SK-N-SH (cell line): ENCODE measurements at regions not wholly inside any gene's neighbourhood (a gene's known extent, or its start where the extent isn't known, plus 50 kb on each side); places are given as distances from the start of the nearest gene placed in this dataset.
A peak's percentile ranks its signal among the peaks of the same experiment; 100 is the strongest.

ENCODE experiments used
- CTCF ChIA-PET: fragments of 300-600, 350-600 bp; formaldehyde crosslinking; extraction: SDS; loops from one replicate; lab custom pipeline; 2021; lab: Yijun Ruan, JAX
- POLR2A ChIA-PET: fragments of 350-600 bp; sonication (Branson Sonifier 250); formaldehyde crosslinking; extraction: SDS; loops from one replicate; lab custom pipeline; 2020; ENCODE audit warnings: antibody characterized with exemption, inconsistent platforms; lab: Yijun Ruan, JAX
- DNase-seq: peaks from one replicate; pipeline ENCODE4 v3.0.0; 2012
- H2AFZ ChIP-seq: fragments of 200-600 bp; sonication (generic); 2 replicates; pipeline ENCODE4 v1.8.1; 2016; ENCODE audit warnings: antibody characterized with exemption, mild to moderate bottlenecking, low read depth
- H3F3A ChIP-seq: fragments of 200-600 bp; sonication (generic); replicated peaks from 2 replicates; pipeline ENCODE3; 2016; ENCODE audit warnings: antibody characterized with exemption, mild to moderate bottlenecking; ENCODE audit not compliant: insufficient read depth
- H3K27ac ChIP-seq, 2 experiments: fragments of 200-500 bp in 1 of 2; fragments of 200-600 bp in 1 of 2; sonication (Bioruptor generic) in 1 of 2; sonication (generic), shearing (Covaris generic) in 1 of 2; 2 replicates each; pipeline versions ENCODE4 v1.5.1 to v1.6.1; 2014 to 2016; ENCODE audit warnings: low read depth in 2 of 2, inconsistent platforms in 1 of 2, low read length in 1 of 2, mild to moderate bottlenecking in 1 of 2, mixed read lengths in 1 of 2
- H3K27me3 ChIP-seq: fragments of 200-600 bp; sonication (generic), shearing (Covaris generic); 2 replicates; pipeline ENCODE4 v1.6.1; 2016; ENCODE audit warnings: mixed run types; ENCODE audit not compliant: insufficient read depth
- H3K36me3 ChIP-seq, 2 experiments: fragments of 200-500 bp in 1 of 2; fragments of 200-600 bp in 1 of 2; sonication (Bioruptor generic) in 1 of 2; sonication (generic) in 1 of 2; replicated peaks in 1 of 2; 2 replicates each; pipeline versions ENCODE3 to v1.5.1; 2014 to 2016; ENCODE audit warnings: low read length in 1 of 2, mild to moderate bottlenecking in 1 of 2; ENCODE audit not compliant: insufficient read depth in 2 of 2, control insufficient read depth in 1 of 2
- H3K4me1 ChIP-seq, 2 experiments: fragments of 200-500 bp in 1 of 2; fragments of 200-600 bp in 1 of 2; sonication (Bioruptor generic) in 1 of 2; sonication (generic), shearing (Covaris generic) in 1 of 2; 2 replicates each; pipeline versions ENCODE4 v1.5.1 to v1.6.1; 2014 to 2016; ENCODE audit warnings: low read depth in 1 of 2, low read length in 1 of 2, mixed run types in 1 of 2; ENCODE audit not compliant: insufficient read depth in 2 of 2, control insufficient read depth in 1 of 2
- H3K4me2 ChIP-seq: fragments of 200-600 bp; sonication (generic), shearing (Covaris generic); 2 replicates; pipeline ENCODE4 v1.6.1; 2017; ENCODE audit warnings: mixed run types
- H3K4me3 ChIP-seq, 2 experiments: fragments of 200-500 bp in 1 of 2; fragments of 200-600 bp in 1 of 2; sonication (Bioruptor generic) in 1 of 2; sonication (generic), shearing (Covaris generic) in 1 of 2; 2 replicates each; pipeline versions ENCODE4 v1.5.1 to v1.8.1; 2014 to 2016; ENCODE audit warnings: low read depth in 2 of 2, inconsistent platforms in 1 of 2, low read length in 1 of 2, mild to moderate bottlenecking in 1 of 2, mixed read lengths in 1 of 2, moderate library complexity in 1 of 2
- H3K79me2 ChIP-seq: fragments of 200-600 bp; sonication (generic); 2 replicates; pipeline ENCODE4 v1.8.1; 2017; ENCODE audit warnings: mild to moderate bottlenecking; ENCODE audit not compliant: insufficient read depth
- H3K9ac ChIP-seq: fragments of 200-600 bp; sonication (generic); 2 replicates; pipeline ENCODE4 v1.6.1; 2017; ENCODE audit warnings: mixed run types
- H3K9me2 ChIP-seq: fragments of 200-600 bp; sonication (generic); 2 replicates; pipeline ENCODE4 v1.6.1; 2017; ENCODE audit warnings: mixed run types
- H3K9me3 ChIP-seq: fragments of 200-600 bp; sonication (generic); 2 replicates; pipeline ENCODE4 v1.6.1; 2017; ENCODE audit warnings: mixed run types, mild to moderate bottlenecking, moderate library complexity
- H4K20me1 ChIP-seq: fragments of 200-600 bp; sonication (generic); 2 replicates; pipeline ENCODE4 v1.6.1; 2017; ENCODE audit warnings: mild to moderate bottlenecking, mixed run types; ENCODE audit not compliant: insufficient read depth
- ELF1 ChIP-seq: IDR thresholded peaks from 2 replicates; pipeline ENCODE4 v1.4.0; 2012
- EP300 ChIP-seq, 2 experiments: IDR thresholded peaks; 2 replicates each; pipeline versions ENCODE4 v1.4.0 to v1.6.1; 2012; ENCODE audit warnings: borderline replicate concordance in 1 of 2, low read depth in 1 of 2, low read length in 1 of 2
- GABPA ChIP-seq: IDR thresholded peaks from 2 replicates; pipeline ENCODE4 v1.4.0; 2012; ENCODE audit warnings: low read depth, mild to moderate bottlenecking
- GATA2 ChIP-seq: sonication (generic); formaldehyde crosslinking; IDR thresholded peaks from 2 replicates; pipeline ENCODE4 v1.5.0; 2020; ENCODE audit warnings: mild to moderate bottlenecking, missing genetic modification reagents
- JUND ChIP-seq: IDR thresholded peaks from 2 replicates; pipeline ENCODE4 v1.4.0; 2012
- MEF2A ChIP-seq: IDR thresholded peaks from 2 replicates; pipeline ENCODE4 v1.4.0; 2012; ENCODE audit warnings: low read depth, borderline replicate concordance
- RAD21 ChIP-seq: IDR thresholded peaks from 2 replicates; pipeline ENCODE4 v1.6.1; 2012; ENCODE audit warnings: mild to moderate bottlenecking, low read length
- RFX5 ChIP-seq: IDR thresholded peaks from 2 replicates; pipeline ENCODE4 v1.6.1; 2012; ENCODE audit warnings: mild to moderate bottlenecking, improper control_type of control experiment, low read length
- SIN3A ChIP-seq: IDR thresholded peaks from 2 replicates; pipeline ENCODE4 v1.6.1; 2012; ENCODE audit warnings: low read depth, mild to moderate bottlenecking, low read length, moderate library complexity, borderline replicate concordance
- TEAD4 ChIP-seq: IDR thresholded peaks from 2 replicates; pipeline ENCODE4 v1.4.0; 2012; ENCODE audit warnings: mild to moderate bottlenecking, borderline replicate concordance; ENCODE audit not compliant: insufficient read depth
- YY1 ChIP-seq: IDR thresholded peaks from 2 replicates; pipeline ENCODE4 v1.4.0; 2012; ENCODE audit warnings: low read depth, mild to moderate bottlenecking
- WGBS: methylation state at CpG from one replicate; pipeline ENCODE4 v1.1.6; 2017; ENCODE audit warnings: low lambda C conversion rate; 5-methylcytosine and 5-hydroxymethylcytosine counted together
- TF ChIP-seq, protein P1 (sequence below): fragments of 150-350 bp; IDR thresholded peaks from 2 replicates; pipeline ENCODE4 v1.6.1; 2017; ENCODE audit warnings: antibody characterized with exemption, low read length, low read depth, borderline replicate concordance
- TF ChIP-seq, protein P2 (sequence below): IDR thresholded peaks from 2 replicates; pipeline ENCODE4 v1.4.0; 2012; ENCODE audit warnings: low read depth
- TF ChIP-seq, protein P3 (sequence below): IDR thresholded peaks from 2 replicates; pipeline ENCODE4 v1.4.0; 2012; ENCODE audit warnings: low read depth, borderline replicate concordance
- TF ChIP-seq, protein P4 (sequence below): IDR thresholded peaks from 2 replicates; pipeline ENCODE4; 2012

DNA sequence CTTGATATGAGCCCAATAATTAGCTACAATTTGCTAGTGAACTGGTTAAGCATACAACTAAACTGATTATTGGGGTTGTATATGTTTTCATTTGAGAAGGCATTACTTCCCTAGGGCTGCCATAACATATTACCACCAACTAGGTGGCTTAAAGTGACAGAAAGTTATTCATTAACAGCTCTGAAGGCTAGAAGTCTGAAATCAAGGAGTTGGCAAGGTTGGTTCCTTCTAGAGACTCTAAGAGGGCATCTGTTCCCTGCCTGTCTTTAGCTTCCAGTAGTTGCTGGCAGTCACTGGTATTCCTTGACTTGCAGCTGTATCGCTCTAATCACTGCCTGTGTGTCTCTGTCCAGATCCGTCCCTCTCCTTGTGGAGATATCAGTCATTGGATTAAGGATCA lies 86.3 kb downstream of the LHX9 start:
- peaks cover 10% of the 10 kb centered on the region for H3F3A ChIP-seq
- no peaks in the 10 kb centered on the region for H3K36me3 ChIP-seq
- TF ChIP-seq RAD21 (no peak), SIN3A (no peak), GATA2 (CRISPR knock-in tag) (no peak)
- TF ChIP-seq, protein P1, sequence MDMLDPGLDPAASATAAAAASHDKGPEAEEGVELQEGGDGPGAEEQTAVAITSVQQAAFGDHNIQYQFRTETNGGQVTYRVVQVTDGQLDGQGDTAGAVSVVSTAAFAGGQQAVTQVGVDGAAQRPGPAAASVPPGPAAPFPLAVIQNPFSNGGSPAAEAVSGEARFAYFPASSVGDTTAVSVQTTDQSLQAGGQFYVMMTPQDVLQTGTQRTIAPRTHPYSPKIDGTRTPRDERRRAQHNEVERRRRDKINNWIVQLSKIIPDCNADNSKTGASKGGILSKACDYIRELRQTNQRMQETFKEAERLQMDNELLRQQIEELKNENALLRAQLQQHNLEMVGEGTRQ = no peak
- ChIA-PET POLR2A (interaction anchor here (0.7 kb wide), 1 partner anchor 20 kb away, joined by 3 read pairs; no protein-coding TSS in a partner anchor), CTCF (no interaction called here)
- WGBS = 83% methylated on average over 2 of the region's 2 CpGs
- H3K4me3 ChIP-seq = no peak overlapping the region
- H2AFZ ChIP-seq = no peak overlapping the region
- H4K20me1 ChIP-seq = no peaks in the 10 kb centered on the region
- no peaks in the 10 kb centered on the region for H3K9me2 ChIP-seq
- no peak overlapping the region for H3K9ac ChIP-seq
- H3K4me1 ChIP-seq = no peaks in the 10 kb centered on the region; a peak in 2 of 4 replicates
- no peak overlapping the region for H3K4me2 ChIP-seq
- DNase-seq = no peak
- H3K79me2 ChIP-seq = no peaks in the 10 kb centered on the region
- no peak overlapping the region for H3K27ac ChIP-seq
- H3K9me3 ChIP-seq = no peaks in the 10 kb centered on the region
- H3K27me3 ChIP-seq = no peaks in the 10 kb centered on the region

DNA sequence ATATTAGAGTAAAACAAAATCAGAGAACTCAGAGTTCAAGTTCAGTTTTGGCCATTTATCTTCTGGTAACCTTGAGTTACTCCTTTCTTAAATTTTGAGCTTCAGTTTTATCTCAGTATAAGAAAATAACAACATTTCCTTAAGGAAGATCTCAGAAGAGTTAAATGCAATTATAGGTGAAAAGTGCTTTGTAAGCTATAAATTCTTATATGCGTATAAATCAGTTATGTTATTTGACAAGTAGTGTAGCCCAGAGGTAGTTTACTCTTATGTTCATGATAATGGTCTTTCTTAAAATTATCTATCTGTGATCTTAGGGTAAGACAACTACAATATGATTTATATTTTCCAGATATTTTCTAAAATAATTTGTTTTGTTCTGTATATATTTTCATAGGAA lies 89.8 kb downstream of the LHX9 start:
- Histone ChIP-seq H4K20me1 (no peaks in the 10 kb centered on the region), H3K4me1 (no peaks in the 10 kb centered on the region; a peak in 2 of 4 replicates), H3F3A (peaks cover 10% of the 10 kb centered on the region), H2AFZ (no peak overlapping the region), H3K4me2 (no peak overlapping the region), H3K9me3 (no peaks in the 10 kb centered on the region), H3K79me2 (no peaks in the 10 kb centered on the region), H3K27ac (peak overlapping the region; percentile 52 to 58; a peak in 3 of 4 replicates), H3K36me3 (no peaks in the 10 kb centered on the region), H3K9ac (no peak overlapping the region), H3K27me3 (no peaks in the 10 kb centered on the region), H3K9me2 (no peaks in the 10 kb centered on the region), H3K4me3 (no peak overlapping the region)
- 100% methylated on average over 1 of the region's 1 CpG for WGBS
- CTCF ChIA-PET = no interaction called here
- no peak for DNase-seq
- POLR2A ChIA-PET = no interaction called here
- TF ChIP-seq YY1 (no peak), ELF1 (no peak), RFX5 (no peak), GABPA (no peak)

DNA sequence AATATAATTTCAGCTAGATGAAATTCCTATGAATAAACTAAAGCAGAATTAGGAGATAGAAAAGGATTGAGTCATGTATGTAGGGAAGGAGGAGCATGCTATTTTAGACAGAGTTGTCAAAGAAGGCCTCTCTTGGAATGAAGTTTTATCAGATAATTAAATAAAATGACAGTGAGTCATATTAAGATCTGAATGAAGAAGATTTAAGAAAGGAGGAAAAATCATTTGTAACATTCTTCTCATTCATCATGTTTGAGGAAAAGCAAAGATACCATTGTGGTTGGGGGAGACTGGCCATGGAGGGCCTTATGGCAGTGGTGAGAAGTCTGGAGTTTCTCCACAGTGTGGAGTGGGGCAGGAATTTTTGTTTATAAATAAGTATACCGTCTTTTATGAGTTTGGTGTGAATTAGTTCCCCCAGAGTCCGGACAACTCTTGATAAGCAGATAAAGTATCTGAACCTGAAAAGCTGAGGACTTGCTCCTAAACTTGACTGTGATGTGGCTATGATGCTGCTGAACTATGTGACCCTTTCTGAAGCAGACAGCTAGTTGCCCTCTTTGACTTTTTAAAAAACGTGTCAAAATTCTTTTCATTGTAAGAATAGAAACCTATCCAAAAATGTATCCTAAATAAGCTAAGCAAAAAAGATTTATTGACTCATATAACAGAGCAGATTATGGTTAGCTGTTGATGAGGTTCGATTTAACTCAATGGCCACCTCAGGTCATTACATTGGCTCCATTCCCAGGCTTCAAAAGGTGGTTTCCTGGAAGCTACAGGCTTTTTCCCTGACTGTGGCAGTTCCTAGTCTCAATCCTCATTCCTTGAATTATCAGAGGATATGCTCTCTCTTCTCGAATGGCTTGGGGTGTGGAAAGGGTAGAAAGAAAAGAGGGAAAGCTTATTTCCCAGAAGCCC lies 90.8 kb downstream of the LHX9 start:
- H3K9me2 ChIP-seq = no peaks in the 10 kb centered on the region
- H3K36me3 ChIP-seq = no peaks in the 10 kb centered on the region
- peak overlapping the region; percentile 52 to 58; a peak in 3 of 4 replicates for H3K27ac ChIP-seq
- H2AFZ ChIP-seq = peak overlapping the region; percentile 1; the same call in 1 of the 2 replicates
- H3K9ac ChIP-seq = no peak overlapping the region
- H3K9me3 ChIP-seq = no peaks in the 10 kb centered on the region
- no peak overlapping the region for H3K4me3 ChIP-seq
- no peaks in the 10 kb centered on the region; a peak in 2 of 4 replicates for H3K4me1 ChIP-seq
- CTCF ChIA-PET = interaction anchor here (1.1 kb wide), 1 partner anchor 81 kb away, joined by 4 read pairs; no protein-coding TSS in a partner anchor
- no peaks in the 10 kb centered on the region for H3K79me2 ChIP-seq
- H4K20me1 ChIP-seq = no peaks in the 10 kb centered on the region
- H3K27me3 ChIP-seq = no peaks in the 10 kb centered on the region
- no peak for DNase-seq
- H3F3A ChIP-seq = peaks cover 10% of the 10 kb centered on the region
- no peak overlapping the region for H3K4me2 ChIP-seq
- POLR2A ChIA-PET = no interaction called here
- WGBS = 31% methylated on average over 5 of the region's 5 CpGs
- TF ChIP-seq, protein P2, sequence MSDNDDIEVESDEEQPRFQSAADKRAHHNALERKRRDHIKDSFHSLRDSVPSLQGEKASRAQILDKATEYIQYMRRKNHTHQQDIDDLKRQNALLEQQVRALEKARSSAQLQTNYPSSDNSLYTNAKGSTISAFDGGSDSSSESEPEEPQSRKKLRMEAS = no peak
- no peak for TF ChIP-seq RAD21
- TF ChIP-seq, protein P3, sequence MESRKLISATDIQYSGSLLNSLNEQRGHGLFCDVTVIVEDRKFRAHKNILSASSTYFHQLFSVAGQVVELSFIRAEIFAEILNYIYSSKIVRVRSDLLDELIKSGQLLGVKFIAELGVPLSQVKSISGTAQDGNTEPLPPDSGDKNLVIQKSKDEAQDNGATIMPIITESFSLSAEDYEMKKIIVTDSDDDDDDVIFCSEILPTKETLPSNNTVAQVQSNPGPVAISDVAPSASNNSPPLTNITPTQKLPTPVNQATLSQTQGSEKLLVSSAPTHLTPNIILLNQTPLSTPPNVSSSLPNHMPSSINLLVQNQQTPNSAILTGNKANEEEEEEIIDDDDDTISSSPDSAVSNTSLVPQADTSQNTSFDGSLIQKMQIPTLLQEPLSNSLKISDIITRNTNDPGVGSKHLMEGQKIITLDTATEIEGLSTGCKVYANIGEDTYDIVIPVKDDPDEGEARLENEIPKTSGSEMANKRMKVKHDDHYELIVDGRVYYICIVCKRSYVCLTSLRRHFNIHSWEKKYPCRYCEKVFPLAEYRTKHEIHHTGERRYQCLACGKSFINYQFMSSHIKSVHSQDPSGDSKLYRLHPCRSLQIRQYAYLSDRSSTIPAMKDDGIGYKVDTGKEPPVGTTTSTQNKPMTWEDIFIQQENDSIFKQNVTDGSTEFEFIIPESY = no peak
- TF ChIP-seq, protein P1 = no peak
- TF ChIP-seq JUND = peak; percentile 45
- TF ChIP-seq RFX5 = no peak
- TF ChIP-seq, protein P4, sequence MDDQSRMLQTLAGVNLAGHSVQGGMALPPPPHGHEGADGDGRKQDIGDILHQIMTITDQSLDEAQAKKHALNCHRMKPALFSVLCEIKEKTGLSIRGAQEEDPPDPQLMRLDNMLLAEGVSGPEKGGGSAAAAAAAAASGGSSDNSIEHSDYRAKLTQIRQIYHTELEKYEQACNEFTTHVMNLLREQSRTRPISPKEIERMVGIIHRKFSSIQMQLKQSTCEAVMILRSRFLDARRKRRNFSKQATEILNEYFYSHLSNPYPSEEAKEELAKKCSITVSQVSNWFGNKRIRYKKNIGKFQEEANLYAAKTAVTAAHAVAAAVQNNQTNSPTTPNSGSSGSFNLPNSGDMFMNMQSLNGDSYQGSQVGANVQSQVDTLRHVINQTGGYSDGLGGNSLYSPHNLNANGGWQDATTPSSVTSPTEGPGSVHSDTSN = peak; percentile 70
- TF ChIP-seq EP300 (IDR thresholded peaks at IDR 0.05; ENCODE audit: borderline replicate concordance in 1 of 2, low read depth in 1 of 2, low read length in 1 of 2) = peak in 1 of 2 experiments; percentile 68; a peak in 1 of 4 replicates
- TF ChIP-seq MEF2A = peak; percentile 65; the same call in 1 of the 2 replicates
- 0 out of 2 replicates have a peak, but pooled peaks have one; percentile 46 for TF ChIP-seq TEAD4
